NCI-H128 (cell line): ENCODE measurements at regions not wholly inside any gene's neighbourhood (a gene's known extent, or its start where the extent isn't known, plus 50 kb on each side); places are given as distances from the start of the nearest gene placed in this dataset.

Experiments used
- DNase-seq: peaks from one replicate; lab custom pipeline; 2025; ENCODE audit not compliant: unreplicated experiment; lab: John Stamatoyannopoulos, UW

DNA sequence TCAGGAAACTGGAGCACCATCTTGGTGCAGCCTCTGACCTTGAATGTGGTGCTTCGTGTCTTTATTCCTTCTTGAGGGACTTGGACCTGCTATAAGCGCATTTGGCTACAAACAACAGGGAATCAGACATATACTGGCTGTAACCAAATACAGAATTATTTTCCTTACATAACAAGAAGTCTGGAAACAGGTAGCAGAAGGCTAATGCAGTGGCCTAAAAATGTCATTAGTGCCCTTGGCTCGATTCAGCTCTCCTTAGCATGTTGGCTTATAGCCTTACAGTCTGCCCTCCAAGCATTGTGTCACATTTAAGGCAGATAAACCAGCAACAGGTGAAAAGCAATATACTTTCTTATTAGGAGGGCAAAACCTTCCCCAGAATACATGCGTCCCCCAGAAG, 655.4 kb downstream of the XIRP2 start:
- no peak for DNase-seq

DNA sequence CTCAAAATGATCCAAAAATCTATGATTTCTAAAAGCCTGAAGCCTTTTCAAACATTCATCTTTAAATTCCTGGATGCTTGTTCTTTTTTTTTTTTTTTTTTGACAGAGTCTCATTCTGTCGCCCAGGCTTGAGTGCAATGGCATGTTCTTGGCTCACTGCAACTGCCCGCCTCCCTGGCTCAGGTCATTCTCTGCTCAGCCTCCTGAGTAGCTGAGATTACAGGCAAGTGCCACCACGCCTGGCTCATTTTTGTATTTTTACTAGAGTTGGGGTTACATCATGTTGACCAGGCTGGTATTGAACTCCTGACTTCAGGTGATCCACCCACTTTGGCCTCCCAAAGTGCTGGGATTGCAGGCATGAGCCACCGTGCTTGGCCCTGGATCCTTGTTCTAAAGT, 649.5 kb downstream of the XIRP2 start:
- no peak for DNase-seq

DNA sequence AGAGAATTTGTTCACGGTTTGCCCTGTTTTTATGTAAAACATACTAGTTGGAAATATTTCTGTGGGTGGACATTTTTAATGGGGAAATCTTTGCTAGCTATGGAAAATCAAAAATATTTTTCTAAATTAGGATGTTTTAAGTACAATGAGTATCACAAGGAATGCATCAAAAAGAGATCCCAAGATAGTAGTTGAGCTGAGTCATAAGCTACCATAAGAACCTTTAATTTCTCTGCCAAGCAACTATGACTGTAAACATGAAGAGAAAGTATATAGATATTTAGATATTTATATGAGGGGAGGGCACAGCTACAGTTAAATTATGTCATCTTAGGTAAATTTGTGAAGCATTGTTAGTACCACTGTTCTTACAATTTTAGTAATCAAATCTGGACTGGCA, 646.2 kb downstream of the XIRP2 start:
- no peak for DNase-seq

DNA sequence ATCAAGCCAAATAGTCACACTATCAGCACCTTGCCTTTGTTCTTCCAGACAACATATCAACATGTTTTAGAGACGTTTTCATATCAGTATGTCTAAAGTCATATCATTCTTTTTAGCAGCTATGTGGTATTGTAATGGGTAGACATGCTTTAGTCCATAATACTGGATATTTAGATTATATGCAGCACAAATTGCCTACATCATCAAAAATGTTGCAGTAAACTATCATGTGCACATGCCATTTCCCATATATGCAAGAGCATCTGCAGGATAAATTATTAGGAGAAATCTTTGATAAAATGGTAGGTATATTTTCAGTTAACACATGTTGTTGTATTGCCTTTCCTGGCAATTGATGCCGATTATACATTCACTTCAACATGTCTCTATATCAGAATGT, 636.5 kb downstream of the XIRP2 start:
- no peak for DNase-seq

DNA sequence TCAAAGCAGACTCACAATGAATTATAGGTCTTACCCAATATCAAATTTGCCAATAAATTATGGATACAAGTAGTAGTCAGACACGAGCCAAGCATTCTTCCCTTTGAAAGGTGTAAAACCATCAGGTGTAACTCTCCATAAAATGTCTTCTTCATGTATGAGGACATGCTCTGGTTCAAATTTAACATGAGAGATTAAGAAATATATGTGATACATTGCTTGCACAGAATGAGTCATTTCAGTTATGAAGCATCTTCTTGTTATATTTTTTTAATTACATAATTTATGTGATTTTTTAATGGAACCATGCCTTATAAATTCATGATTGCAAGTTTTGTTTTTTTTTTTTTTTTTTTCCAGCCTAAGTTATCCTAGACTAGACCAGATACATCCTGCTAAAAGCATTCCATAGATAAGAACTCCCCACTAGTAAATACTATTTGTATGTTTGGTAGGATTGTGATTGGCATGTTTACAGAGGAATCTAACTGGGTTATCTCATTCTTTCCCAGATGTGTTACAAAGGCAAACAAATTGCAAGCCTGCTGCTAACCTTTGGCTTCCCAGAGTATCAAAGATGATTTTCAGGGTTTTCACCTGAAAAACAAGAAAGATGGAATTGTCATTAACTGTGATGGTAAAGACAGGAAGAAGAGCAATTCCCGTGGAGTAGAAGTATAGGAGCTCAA, 621.9 kb downstream of the XIRP2 start:
- DNase-seq, result no peak

DNA sequence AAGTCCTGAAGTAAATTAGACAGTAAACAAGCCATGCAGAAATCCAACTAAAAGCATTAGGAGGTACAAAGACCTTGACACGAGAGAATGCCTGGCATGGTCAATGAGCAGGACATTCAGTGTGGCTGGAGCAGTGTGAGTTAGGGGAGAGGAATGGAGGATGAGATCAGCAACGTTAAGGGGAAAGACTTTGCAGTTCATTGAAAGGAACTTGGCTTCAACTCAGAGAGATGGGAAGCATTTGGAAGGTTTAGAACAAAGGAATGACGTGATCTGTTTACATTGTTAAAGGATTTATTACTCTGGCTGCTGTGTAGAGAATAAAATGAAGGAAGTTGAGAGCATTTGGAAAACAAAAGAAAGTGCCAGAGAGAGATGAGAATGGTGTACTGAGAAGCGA, 621.3 kb downstream of the XIRP2 start:
- DNase-seq, result no peak

DNA sequence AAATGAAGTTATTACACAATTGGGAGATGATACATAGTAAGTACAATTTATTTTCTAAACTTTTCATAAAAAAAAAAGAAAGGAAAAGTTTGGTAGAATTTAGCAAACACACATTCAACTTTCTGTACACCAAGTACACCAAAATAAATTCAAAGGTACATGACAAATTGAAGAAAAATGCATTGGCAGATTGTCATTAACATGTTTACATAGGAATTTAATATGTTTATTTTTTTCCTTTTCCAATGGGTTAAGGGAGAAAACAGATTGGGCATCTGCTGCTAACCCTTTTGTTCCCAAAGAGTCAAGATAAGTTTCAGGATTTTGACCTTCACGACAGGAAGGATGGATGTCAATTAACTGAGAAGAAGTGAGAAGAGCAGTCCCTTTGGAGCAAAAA, 620.4 kb downstream of the XIRP2 start:
- no peak for DNase-seq

DNA sequence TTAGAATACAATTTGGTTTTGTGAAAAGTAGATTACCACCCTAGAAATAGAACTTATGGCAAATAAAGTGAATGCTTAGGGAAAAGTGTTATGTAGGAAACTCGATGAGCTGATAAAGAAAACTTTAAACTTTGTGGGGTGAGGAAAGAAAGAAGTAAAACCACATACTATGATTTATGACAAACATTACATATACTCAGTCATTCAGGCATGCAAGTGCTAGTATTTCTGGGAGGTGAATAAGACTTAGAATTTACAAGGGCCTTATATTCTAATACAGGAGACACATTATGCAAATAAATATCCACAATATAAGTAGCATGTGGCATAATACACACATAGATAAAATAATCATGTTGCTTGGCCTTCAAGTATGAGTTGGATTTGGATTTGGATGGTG, 618.1 kb downstream of the XIRP2 start:
- no peak for DNase-seq

DNA sequence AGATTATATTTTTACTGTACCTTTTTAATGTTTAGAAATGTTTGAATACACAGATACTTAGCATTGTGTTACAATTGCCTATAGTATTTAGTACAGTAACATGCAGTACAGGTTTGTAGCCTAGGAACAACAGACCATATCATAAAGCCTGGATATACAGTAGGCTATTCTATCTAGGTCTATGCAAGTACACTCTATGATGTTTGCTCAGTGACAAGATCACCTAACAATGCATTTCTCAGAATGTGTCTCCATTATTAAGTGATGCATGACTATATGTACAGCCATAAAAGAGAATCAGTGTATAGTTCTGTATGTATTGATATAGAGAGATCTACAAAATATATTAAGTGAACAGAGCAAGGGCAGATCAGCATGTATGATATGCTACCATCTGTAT, 616.4 kb downstream of the XIRP2 start:
- no peak for DNase-seq

DNA sequence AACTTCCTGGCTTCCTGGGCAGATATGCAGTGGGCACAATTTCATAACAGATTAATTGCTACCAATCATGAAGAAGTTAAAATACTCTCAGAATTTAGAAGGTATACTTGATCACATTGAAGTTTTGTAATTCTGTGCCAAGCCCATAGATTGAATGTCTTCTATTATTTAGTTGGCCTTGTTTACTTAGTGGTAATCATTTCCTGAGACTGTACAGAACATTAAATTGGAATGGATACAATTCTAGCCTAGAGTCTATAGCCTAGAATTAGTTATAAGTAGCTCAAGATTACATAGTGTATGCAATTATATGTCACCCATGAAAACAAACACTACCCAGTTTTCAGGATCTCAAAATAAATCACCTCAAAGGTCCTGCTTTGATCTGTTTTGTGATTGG, 615.8 kb downstream of the XIRP2 start:
- no peak for DNase-seq

DNA sequence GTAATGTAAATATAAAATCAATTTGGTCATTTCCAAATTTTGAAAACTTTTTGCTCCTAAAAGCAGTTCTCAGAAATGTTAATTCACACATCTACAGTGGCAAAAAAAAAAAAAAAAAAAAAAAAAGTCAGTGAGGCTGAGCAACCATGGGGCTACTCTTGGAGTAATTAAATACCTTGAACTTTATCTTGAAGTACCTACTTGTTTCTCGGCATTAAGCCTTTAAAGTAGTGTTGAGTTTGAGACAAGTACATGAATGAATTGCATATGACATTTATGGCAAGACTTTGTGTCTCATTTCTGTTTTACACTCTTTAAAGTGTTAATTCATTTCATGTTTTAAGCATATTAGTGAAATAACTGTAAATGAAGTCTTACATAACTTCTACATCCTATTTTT, 613.3 kb downstream of the XIRP2 start:
- no peak for DNase-seq

DNA sequence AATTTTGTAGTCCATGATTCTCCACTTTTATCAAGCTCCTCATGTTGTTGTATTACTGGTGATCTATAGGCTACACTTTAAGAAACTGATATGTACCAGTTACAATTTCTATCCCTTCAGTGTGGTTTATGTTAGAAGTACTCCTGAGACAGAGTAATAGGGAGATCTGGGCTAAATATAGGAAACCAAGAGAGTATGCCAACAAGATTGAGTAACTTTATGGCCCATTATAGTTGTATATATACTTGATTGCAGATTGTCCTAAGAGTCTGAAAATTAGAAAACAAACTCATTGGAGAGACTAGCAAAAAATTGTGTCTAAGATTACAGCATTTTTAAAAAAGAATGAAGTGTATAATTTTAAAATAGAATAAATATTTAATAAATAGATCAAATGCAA, 605.6 kb downstream of the XIRP2 start:
- DNase-seq, result no peak

DNA sequence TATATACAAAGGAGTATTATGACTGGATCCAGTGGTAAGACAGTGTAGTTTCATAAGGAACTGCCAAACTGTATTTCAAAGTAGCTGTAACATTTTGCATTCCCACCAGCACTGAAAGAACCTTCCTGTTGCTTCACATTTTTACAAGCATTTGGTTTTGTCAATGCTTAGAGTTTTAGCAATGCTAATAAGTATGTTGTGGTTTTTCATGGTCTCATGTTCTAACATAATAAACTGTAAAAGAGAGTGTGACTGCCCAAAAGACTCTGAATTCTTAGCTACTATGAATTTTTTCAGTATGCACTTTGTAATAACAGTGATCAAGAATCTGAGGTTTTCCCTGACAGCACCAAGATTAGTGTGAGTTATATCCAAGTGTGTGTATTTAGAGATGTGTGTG, 604.2 kb downstream of the XIRP2 start:
- no peak for DNase-seq

DNA sequence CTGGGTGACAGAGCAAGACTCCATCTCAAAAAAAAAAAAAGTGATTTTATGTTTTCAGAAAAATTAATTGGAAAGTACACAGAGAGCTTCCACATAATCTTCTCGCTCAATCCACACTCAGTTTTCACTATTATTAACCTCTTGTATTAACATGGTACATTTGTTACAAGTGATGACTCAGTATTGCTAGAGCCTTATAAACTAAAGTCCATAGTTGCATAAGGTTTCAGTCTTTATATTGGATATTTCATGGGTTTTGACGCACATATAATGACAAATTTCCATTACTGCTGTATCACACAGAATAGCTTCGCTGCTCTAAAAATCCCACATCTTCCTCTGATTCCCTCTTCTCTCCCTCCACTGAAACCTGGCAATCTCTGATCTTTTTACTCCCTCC, 603.5 kb downstream of the XIRP2 start:
- DNase-seq, result no peak

DNA sequence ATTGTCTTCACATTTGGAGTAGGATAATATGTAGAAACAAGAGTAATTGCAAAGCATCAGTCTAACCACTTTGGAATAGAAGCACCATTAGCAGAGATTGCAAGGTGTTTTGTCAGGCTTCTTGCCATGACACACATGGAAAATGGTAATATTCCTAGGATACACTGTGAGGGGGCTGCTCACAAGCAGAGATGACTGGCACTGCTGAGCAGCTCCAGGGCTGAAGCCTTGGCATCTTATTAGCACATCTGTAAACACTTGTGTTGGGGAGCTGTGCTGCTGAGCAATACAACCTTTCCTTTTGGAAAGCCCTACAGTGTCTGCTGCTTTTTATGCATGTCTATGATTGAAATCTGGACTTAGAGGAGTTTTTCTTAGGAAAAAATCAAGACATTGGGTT, 602.2 kb downstream of the XIRP2 start:
- DNase-seq, result no peak

DNA sequence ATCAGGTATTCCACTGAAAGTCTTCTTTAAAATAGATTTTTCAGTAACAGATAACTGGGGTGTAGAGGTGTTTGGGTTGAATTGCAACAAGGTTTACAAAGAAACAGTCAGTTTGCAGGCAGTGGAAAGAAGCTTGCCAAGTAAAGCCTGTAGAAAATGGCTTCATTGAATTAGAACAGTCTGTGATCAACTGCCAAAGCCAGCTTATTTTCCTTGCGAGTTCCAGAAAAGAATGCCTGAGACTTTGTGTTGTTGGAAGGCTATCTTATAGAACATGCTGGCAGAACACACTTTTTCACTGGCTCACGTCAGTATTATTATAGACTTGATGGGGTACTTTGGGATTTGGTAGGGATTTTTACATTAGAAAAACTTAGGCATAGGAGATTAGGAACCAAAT, 601.0 kb downstream of the XIRP2 start:
- no peak for DNase-seq

DNA sequence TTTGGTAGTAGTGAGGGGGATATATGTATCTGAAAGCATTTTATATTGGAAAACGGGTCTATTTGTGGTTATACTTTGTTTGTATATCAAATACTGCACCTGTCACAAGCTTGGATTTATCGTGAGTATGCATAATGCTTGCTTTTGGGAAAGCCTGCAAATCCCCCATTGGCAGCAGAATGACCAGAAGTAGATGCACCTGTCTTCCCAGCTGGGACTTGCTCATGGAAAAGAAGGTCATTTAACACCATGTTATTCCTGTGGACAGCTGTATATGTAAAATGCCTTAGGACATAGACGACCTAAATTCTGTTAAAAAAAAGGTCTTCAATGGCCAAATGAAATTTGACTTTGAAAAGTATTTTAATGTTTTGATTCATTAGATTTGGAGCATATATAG, 599.4 kb downstream of the XIRP2 start:
- no peak for DNase-seq

DNA sequence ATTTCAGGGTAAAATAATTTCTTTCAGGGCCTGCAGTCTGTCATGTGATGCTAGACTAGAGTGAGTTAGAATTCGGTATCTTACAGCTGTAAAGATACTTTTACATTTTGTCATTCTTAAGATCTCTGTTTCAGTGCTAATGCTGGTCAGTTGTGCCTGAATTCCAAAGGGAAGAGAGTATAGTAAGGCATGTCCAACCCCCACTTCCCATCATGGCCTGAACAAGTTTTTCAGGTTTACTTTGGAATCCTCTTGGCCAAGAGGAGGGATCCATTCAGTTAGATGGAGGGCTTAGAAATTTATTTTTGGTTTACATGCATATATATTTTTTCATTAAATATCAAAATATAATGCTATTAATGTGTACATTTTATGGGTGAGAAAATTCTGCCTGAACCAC, 596.6 kb downstream of the XIRP2 start:
- DNase-seq, result no peak

DNA sequence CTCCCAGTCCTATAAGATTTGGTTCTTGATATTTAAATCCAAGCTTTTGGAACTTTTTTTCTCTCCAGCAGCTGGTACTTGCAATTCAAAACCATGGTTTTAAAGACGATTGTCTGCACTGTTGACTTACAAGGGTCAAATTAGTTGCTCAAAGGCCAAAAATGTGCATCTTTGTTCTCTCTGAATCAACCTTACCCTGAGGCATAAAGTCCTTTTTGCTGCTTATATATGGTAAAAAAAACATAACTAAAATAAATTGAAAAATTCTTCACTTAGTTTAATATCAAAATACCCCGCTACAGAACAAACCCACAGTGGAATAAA, 592.7 kb downstream of the XIRP2 start:
- no peak for DNase-seq

DNA sequence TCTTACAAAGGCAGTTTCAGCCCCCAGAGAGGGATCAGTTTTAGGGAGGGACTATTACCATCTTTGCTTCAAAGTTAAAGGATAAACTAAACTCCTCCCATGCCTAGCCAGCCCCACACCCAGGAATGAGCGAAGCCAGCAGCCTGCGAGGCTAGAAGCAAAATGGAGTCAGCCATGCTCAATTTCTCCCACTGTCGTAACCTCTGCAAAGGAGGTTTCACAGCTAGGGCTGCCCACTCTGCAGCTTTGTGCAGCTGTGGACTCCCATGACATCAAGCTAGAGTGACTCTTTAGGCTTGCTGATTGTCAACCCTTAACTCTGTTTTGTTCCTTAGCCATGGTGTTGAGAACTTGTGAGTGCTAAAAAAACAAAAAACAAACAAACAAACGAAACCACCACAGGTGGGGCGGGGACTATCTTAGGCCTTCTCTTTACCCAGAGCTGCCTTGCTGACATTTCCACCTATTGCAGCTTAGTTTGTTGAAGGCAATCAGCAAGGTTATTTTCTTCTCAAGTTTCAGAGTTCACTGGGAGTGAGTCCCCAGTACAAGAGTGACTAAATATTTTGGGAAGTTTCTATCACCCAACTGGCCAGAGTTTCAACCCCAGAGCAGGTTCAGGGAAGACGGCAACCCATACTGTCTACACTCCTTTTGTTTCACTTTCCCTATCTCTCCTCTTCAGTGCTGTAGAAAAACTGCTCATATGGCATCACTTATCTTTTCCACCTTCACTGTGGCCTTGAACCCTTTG, 592.1 kb downstream of the XIRP2 start:
- DNase-seq, result no peak

DNA sequence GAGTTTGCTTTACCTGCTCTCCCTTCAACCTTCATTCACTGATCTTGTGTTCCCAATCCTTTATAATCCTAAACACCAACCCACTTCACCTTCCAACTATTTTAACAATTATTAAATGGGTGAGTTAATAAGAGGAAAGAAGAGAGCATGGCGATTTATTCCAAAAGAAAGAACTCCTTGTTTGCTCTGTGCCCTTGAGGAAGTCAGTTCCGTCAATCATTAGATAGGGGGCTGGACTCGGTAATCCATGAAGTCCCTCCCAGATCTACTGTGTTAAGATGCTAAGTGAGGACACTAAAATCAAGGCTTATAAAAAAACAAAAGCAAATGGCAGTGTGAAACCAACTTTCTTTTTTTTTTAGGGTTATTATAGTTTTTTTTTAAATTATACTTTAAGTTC, 589.9 kb downstream of the XIRP2 start:
- no peak for DNase-seq

DNA sequence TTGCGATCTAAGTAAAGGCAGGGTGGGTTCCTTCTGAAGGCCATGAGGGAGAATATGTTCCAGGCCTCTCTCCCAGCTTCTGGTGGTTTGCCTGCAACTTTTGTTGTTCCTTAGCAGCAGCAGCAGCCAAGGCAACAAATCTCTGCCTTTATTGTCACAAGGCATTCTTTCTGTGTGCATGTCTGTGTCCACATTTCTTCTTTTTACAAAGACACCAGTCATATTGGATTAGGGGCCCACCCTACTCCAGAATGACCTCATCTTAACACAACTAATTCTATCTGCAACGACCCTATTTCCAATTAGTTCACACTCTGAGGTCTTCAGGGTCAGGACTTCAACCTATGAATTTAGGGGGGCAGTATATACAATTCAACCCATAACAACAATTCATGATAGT, 587.5 kb downstream of the XIRP2 start:
- DNase-seq, result no peak

DNA sequence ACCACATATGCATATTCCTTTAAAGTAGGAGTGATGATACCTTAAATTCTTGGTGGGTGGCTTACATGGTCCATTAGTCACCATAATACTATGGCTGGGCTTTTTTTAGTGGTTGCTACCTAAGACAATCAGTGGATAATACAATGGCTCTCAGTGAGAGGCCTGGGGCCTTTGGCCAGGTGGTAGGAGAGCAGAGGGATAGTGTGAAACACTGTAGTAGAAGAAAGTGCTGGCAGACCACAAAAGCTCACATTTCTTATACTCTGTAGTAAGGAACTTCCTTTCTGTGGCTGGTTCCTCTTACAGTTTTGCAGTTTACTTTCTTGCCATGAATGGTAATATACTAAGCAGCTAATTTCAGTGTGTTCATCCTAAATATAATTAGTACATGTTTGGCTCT, 583.5 kb downstream of the XIRP2 start:
- no peak for DNase-seq
